CD4-positive, alpha-beta T cell (primary cell): ENCODE measurements at regions not wholly inside any gene's neighbourhood (a gene's known extent, or its start where the extent isn't known, plus 50 kb on each side); places are given as distances from the start of the nearest gene placed in this dataset.

Experiments
- ATAC-seq: fragments of 200-7000 bp; cut with Tn5 transposase; one replicate; pipeline ENCODE4 v1.10.0; 2022; ENCODE audit warnings: mild to moderate bottlenecking; ENCODE audit not compliant: poor library complexity
- CTCF ChIA-PET: fragments of 350-600 bp; sonication (Branson Sonifier 250); formaldehyde crosslinking; loops from one replicate; lab custom pipeline; 2021; ENCODE audit warnings: antibody characterized with exemption, inconsistent platforms; lab: Charles Lee
- POLR2A ChIA-PET: fragments of 350-600 bp; sonication (Branson Sonifier 250); formaldehyde crosslinking; loops from one replicate; lab custom pipeline; 2021; ENCODE audit warnings: antibody characterized with exemption, inconsistent platforms; lab: Charles Lee
- DNase-seq, 14 experiments: peaks; one replicate each; pipeline ENCODE4 v3.0.0-alpha.2; 2013 to 2020; ENCODE audit warnings: mixed read lengths in 2 of 14
- H3K27ac ChIP-seq, 2 donors: one replicate each; pipeline versions ENCODE4 v1.5.1 to v1.7.0; 2013; ENCODE audit warnings: low read length in 2 of 2, low read depth in 1 of 2, mild to moderate bottlenecking in 1 of 2
- H3K27me3 ChIP-seq, 2 experiments: 1 replicate in 1 of 2; 2 replicates in 1 of 2; pipeline versions ENCODE4 v1.6.1 to v1.7.0; 2013; ENCODE audit warnings: low read length in 2 of 2, control low read depth in 1 of 2, mild to moderate bottlenecking in 1 of 2, moderate library complexity in 1 of 2; ENCODE audit not compliant: insufficient read depth in 2 of 2, control insufficient read depth in 1 of 2
- H3K36me3 ChIP-seq: one replicate; pipeline ENCODE4 v1.6.1; 2013; ENCODE audit warnings: low read length, control low read depth; ENCODE audit not compliant: insufficient read depth
- H3K4me1 ChIP-seq: one replicate; pipeline ENCODE4 v1.6.1; 2013; ENCODE audit warnings: low read length, control low read depth; ENCODE audit not compliant: insufficient read depth
- H3K4me3 ChIP-seq: one replicate; pipeline ENCODE4 v1.5.1; 2013; ENCODE audit warnings: mild to moderate bottlenecking, low read length, moderate library complexity
- H3K9me3 ChIP-seq, 2 experiments: 1 replicate in 1 of 2; 2 replicates in 1 of 2; pipeline versions ENCODE4 v1.6.1 to v1.7.0; 2013; ENCODE audit warnings: low read length in 2 of 2, mild to moderate bottlenecking in 2 of 2, control low read depth in 1 of 2, moderate library complexity in 1 of 2; ENCODE audit not compliant: control insufficient read depth in 1 of 2, insufficient read depth in 1 of 2
- H3K27ac Mint-ChIP-seq: one replicate; pipeline ENCODE4 v1.8.0; 2020; ENCODE audit warnings: mixed read lengths
- H3K27me3 Mint-ChIP-seq: one replicate; pipeline ENCODE4 v1.8.0; 2021; ENCODE audit warnings: mixed read lengths
- H3K36me3 Mint-ChIP-seq: one replicate; pipeline ENCODE4 v1.8.0; 2021; ENCODE audit warnings: low read depth, mixed read lengths
- H3K4me1 Mint-ChIP-seq: one replicate; pipeline ENCODE4 v1.8.0; 2021; ENCODE audit warnings: low read depth, mixed read lengths
- H3K4me3 Mint-ChIP-seq: one replicate; pipeline ENCODE4 v1.8.0; 2020; ENCODE audit warnings: mild to moderate bottlenecking, mixed read lengths
- H3K9me3 Mint-ChIP-seq: one replicate; pipeline ENCODE4 v1.8.0; 2020; ENCODE audit warnings: mixed read lengths
- intact Hi-C, 2 experiments: fragments of 100-400 bp; cut with DNase I in 1 of 2; cut with micrococcal nuclease in 1 of 2; formaldehyde crosslinking; loops; one replicate each; pipeline versions ENCODE4 v1.15.1 to v1.9.0; 2023 to 2025; cut with DNase I, micrococcal nuclease
- TF ChIP-seq, protein P1 (sequence below): fragments of 200-600 bp; IDR thresholded peaks from one replicate; pipeline ENCODE4 v1.8.0; 2022; ENCODE audit warnings: antibody characterized with exemption, mild to moderate bottlenecking

DNA sequence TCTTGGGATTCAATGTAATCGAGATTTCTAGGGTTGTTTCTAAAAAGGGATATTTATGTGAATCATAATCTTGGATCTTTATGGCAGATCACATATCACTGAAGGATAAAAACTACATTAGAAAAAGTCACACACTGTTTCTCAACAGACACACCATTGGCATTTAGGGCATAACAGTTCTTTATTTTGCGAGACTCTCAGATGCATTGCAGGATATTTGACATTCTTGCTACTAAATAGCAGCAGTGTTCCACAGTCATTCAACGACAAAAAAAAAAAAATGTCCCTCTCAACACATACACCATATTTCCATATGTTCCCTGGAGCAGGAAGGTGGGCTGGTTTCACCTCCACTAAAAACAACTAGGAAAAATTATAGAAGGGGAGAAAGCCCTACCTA, 243.4 kb upstream of the PCDH18 start:
- H3K27me3 ChIP-seq: no peaks in the 10 kb centered on the region
- no peaks in the 10 kb centered on the region for H3K36me3 ChIP-seq
- no peak overlapping the region for H3K4me3 ChIP-seq
- Mint-ChIP-seq H3K4me1 (no peaks in the 10 kb centered on the region), H3K9me3 (peaks cover 13% of the 10 kb centered on the region), H3K27ac (no peak overlapping the region), H3K27me3 (no peaks in the 10 kb centered on the region), H3K4me3 (no peak overlapping the region), H3K36me3 (no peaks in the 10 kb centered on the region)
- H3K9me3 ChIP-seq: no peaks in the 10 kb centered on the region
- DNase-seq (no peak), ATAC-seq (no peak)
- H3K27ac ChIP-seq: no peak overlapping the region
- ChIA-PET POLR2A (no interaction called here), CTCF (no interaction called here)
- H3K4me1 ChIP-seq: no peaks in the 10 kb centered on the region
- intact Hi-C loops: loop anchor here in 1 of 2 experiments (10.0 kb wide), 1 partner anchor 1921 kb away; no protein-coding TSS in a partner anchor
- TF ChIP-seq, protein P1, sequence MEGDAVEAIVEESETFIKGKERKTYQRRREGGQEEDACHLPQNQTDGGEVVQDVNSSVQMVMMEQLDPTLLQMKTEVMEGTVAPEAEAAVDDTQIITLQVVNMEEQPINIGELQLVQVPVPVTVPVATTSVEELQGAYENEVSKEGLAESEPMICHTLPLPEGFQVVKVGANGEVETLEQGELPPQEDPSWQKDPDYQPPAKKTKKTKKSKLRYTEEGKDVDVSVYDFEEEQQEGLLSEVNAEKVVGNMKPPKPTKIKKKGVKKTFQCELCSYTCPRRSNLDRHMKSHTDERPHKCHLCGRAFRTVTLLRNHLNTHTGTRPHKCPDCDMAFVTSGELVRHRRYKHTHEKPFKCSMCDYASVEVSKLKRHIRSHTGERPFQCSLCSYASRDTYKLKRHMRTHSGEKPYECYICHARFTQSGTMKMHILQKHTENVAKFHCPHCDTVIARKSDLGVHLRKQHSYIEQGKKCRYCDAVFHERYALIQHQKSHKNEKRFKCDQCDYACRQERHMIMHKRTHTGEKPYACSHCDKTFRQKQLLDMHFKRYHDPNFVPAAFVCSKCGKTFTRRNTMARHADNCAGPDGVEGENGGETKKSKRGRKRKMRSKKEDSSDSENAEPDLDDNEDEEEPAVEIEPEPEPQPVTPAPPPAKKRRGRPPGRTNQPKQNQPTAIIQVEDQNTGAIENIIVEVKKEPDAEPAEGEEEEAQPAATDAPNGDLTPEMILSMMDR: no peak

DNA sequence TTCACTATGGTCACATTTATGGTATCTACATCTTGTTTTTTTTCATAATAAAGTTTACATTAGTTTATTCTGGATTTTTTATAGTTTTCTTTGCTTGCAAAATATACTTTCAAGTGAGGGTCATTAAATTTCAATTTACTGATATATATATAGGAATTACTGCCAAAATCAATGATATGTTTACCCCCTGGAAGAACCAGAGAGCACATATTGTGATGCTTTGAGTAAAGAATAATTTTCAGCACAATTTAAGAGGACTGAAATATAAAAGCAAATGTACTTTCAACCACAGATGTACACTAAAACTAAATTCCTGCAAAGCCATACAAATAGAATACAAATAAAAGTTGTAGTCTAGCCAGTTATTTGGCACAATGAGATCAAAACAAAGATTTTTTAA, 242.2 kb upstream of the PCDH18 start:
- intact Hi-C loops: loop anchor here in 1 of 2 experiments (10.0 kb wide), 1 partner anchor 1920 kb away; no protein-coding TSS in a partner anchor
- Histone ChIP-seq H3K27me3 (no peaks in the 10 kb centered on the region), H3K4me3 (no peak overlapping the region), H3K27ac (no peak overlapping the region), H3K9me3 (no peaks in the 10 kb centered on the region), H3K36me3 (no peaks in the 10 kb centered on the region), H3K4me1 (no peaks in the 10 kb centered on the region)
- ATAC-seq (no peak), DNase-seq (no peak)
- Mint-ChIP-seq H3K27ac (no peak overlapping the region), H3K27me3 (no peaks in the 10 kb centered on the region), H3K9me3 (peaks cover 9% of the 10 kb centered on the region), H3K4me3 (no peak overlapping the region), H3K36me3 (no peaks in the 10 kb centered on the region), H3K4me1 (no peaks in the 10 kb centered on the region)
- ChIA-PET CTCF (no interaction called here), POLR2A (no interaction called here)
- TF ChIP-seq, protein P1: no peak

DNA sequence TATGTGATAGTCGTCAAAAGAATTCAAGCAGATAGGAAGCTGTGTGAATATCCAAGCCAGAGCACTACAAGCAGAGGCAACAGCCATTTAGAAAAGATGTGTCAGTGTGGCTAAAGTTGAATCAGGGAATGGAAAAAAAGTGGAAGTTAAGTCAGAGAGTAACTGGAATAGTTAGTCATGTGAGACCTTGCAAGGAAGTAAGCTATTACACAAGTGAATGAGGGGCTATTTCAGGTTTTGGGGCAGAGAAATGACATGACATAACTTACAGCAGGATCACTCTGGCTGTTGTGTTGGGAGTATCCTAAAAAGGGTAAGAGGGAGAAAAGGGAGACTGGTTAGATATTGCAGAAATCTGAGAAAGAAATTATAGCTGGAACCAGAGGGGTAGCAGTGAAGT, 236.6 kb upstream of the PCDH18 start:
- H3K27me3 Mint-ChIP-seq: no peaks in the 10 kb centered on the region
- intact Hi-C loops: no loop called here
- no peaks in the 10 kb centered on the region for H3K36me3 Mint-ChIP-seq
- no peak overlapping the region for H3K4me3 Mint-ChIP-seq
- Histone ChIP-seq H3K4me1 (no peaks in the 10 kb centered on the region), H3K9me3 (peaks cover 0 to 3% of the 10 kb centered on the region in 2 experiments), H3K4me3 (no peak overlapping the region), H3K27ac (no peak overlapping the region), H3K36me3 (no peaks in the 10 kb centered on the region), H3K27me3 (no peaks in the 10 kb centered on the region)
- H3K27ac Mint-ChIP-seq: no peak overlapping the region
- ChIA-PET POLR2A (no interaction called here), CTCF (no interaction called here)
- ATAC-seq (no peak), DNase-seq (no peak)
- no peaks in the 10 kb centered on the region for H3K9me3 Mint-ChIP-seq
- TF ChIP-seq, protein P1: no peak
- no peaks in the 10 kb centered on the region for H3K4me1 Mint-ChIP-seq
